ENCODE measurements at regions not wholly inside any gene's neighbourhood (a gene's known extent, or its start where the extent isn't known, plus 50 kb on each side); places are given as distances from the start of the nearest gene placed in this dataset.

- H3K4me1 ChIP-seq, result no peaks in the 10 kb centered on the region
- H3K4me3 ChIP-seq, result no peak overlapping the region
- TF ChIP-seq POLR2A (IDR thresholded peaks at IDR 0.05) (no peak), CTCF (IDR thresholded peaks at IDR 0.05) (no peak)
- H3K27me3 ChIP-seq, result no peaks in the 10 kb centered on the region
- DNase-seq, result no peak
- H3K27ac ChIP-seq, result no peak overlapping the region
- H3K9me3 ChIP-seq, result no peaks in the 10 kb centered on the region
- no peaks in the 10 kb centered on the region for H3K36me3 ChIP-seq
Measured at GRCh38 chr21:28675331-28676041, 317.2 kb downstream of the LTN1 start.

- no peak for TF ChIP-seq CTCF (IDR thresholded peaks at IDR 0.05)
- no peak for TF ChIP-seq POLR2A (IDR thresholded peaks at IDR 0.05)
- Histone ChIP-seq H3K27ac (no peak overlapping the region), H3K4me1 (no peaks in the 10 kb centered on the region), H3K4me3 (no peak overlapping the region), H3K27me3 (no peaks in the 10 kb centered on the region), H3K36me3 (no peaks in the 10 kb centered on the region), H3K9me3 (no peaks in the 10 kb centered on the region)
- DNase-seq, result no peak
Measured at GRCh38 chr21:28674763-28675162, 317.9 kb downstream of the LTN1 start.

- no peaks in the 10 kb centered on the region for H3K9me3 ChIP-seq
- no peak overlapping the region for H3K4me3 ChIP-seq
- H3K36me3 ChIP-seq, result no peaks in the 10 kb centered on the region
- DNase-seq, result no peak
- TF ChIP-seq POLR2A (IDR thresholded peaks at IDR 0.05), result no peak
- TF ChIP-seq CTCF (IDR thresholded peaks at IDR 0.05), result no peak
- H3K27me3 ChIP-seq, result no peaks in the 10 kb centered on the region
- H3K27ac ChIP-seq, result no peak overlapping the region
- H3K4me1 ChIP-seq, result no peaks in the 10 kb centered on the region
Measured at GRCh38 chr21:28671549-28672195, 321.0 kb downstream of the LTN1 start.

GRCh38 chr21:28669971-28670653, 322.6 kb downstream of the LTN1 start:
- no peaks in the 10 kb centered on the region for H3K27me3 ChIP-seq
- DNase-seq, result no peak
- no peak overlapping the region for H3K4me3 ChIP-seq
- H3K9me3 ChIP-seq, result no peaks in the 10 kb centered on the region
- no peak overlapping the region for H3K27ac ChIP-seq
- no peak for TF ChIP-seq CTCF (IDR thresholded peaks at IDR 0.05)
- TF ChIP-seq POLR2A (IDR thresholded peaks at IDR 0.05), result no peak
- no peaks in the 10 kb centered on the region for H3K4me1 ChIP-seq
- H3K36me3 ChIP-seq, result no peaks in the 10 kb centered on the region

GRCh38 chr21:28669321-28669720, 323.4 kb downstream of the LTN1 start:
- TF ChIP-seq CTCF (IDR thresholded peaks at IDR 0.05) (no peak), POLR2A (IDR thresholded peaks at IDR 0.05) (no peak)
- no peak for DNase-seq
- H3K36me3 ChIP-seq, result no peaks in the 10 kb centered on the region
- no peak overlapping the region for H3K4me3 ChIP-seq
- no peaks in the 10 kb centered on the region for H3K4me1 ChIP-seq
- H3K27ac ChIP-seq, result no peak overlapping the region
- H3K9me3 ChIP-seq, result no peaks in the 10 kb centered on the region
- H3K27me3 ChIP-seq, result no peaks in the 10 kb centered on the region
